ENCODE measurements at regions not wholly inside any gene's neighbourhood (a gene's known extent, or its start where the extent isn't known, plus 50 kb on each side); places are given as distances from the start of the nearest gene placed in this dataset.
"Not testable (repeated sequence)": the region's sequence is repeated elsewhere in the genome, so short reads cannot be mapped to it uniquely, and the experiment has no call there.

DNA sequence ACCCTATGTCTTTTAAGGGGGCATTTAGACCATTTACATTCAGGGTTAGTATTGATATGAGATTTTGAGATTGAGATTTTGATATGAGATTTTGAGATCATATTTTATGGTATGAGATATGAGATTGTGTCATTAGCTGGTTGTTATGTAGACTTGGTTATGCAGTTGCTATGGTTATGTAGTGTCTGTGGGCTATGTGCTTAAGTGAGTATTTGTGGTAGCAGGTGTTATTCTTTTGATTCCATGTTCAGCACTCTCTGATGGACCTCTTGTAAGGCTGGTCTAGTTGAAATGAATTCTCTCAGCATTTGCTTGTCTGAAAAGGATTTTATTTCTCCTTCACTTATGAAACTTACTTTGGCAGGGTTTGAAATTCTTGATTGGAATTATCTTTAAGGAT, 225.4 kb downstream of the SATB1 start:
- FAIRE-seq, result no peak
- TF ChIP-seq, protein P1, sequence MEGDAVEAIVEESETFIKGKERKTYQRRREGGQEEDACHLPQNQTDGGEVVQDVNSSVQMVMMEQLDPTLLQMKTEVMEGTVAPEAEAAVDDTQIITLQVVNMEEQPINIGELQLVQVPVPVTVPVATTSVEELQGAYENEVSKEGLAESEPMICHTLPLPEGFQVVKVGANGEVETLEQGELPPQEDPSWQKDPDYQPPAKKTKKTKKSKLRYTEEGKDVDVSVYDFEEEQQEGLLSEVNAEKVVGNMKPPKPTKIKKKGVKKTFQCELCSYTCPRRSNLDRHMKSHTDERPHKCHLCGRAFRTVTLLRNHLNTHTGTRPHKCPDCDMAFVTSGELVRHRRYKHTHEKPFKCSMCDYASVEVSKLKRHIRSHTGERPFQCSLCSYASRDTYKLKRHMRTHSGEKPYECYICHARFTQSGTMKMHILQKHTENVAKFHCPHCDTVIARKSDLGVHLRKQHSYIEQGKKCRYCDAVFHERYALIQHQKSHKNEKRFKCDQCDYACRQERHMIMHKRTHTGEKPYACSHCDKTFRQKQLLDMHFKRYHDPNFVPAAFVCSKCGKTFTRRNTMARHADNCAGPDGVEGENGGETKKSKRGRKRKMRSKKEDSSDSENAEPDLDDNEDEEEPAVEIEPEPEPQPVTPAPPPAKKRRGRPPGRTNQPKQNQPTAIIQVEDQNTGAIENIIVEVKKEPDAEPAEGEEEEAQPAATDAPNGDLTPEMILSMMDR (IDR thresholded peaks at IDR 0.05; ENCODE audit: insufficient read depth, missing control alignments), result no peak
- no peak for DNase-seq (ENCODE audit: insufficient read length, low spot score)

DNA sequence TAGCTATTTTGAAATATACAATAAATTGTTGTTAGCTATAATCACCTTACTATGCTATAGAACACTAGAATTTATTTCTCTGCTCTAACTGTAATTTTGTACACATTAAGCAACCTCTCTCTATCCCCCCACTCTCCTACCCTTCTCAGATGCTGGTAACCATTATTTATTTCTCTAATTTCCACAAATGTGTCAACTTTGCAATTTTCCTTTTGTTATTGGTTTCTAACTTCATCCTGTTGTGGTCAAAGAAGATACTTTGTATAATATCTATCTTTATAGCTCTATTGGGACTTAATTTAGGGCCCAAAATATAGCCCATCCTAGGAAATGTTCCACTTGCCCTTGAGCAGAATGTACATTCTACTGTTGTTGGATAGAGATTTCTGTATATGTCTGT, 229.3 kb downstream of the SATB1 start:
- TF ChIP-seq, protein P1 (IDR thresholded peaks at IDR 0.05; ENCODE audit: insufficient read depth, missing control alignments), result no peak
- no peak for DNase-seq (ENCODE audit: insufficient read length, low spot score)
- no peak for FAIRE-seq

DNA sequence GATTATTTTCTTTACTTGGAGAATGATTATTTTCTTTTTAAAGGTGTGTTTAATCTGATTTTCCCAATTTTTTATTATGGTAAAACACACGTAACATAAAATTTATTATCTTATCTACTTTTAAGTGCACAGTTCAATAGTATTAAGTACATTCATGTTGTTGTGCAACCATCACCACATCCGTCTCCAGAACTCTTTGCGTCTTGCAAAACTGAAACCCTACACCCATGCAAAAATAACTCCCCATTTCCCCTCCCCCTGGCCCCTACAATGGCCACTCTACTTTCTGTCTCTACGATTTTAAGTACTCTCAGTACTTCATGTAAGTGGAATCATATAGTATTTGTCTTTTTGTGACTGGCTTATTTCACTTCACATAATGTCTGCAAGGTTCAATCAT, 230.7 kb downstream of the SATB1 start:
- FAIRE-seq (no peak), DNase-seq (ENCODE audit: insufficient read length, low spot score) (no peak)
- TF ChIP-seq, protein P1 (IDR thresholded peaks at IDR 0.05; ENCODE audit: insufficient read depth, missing control alignments), result no peak

DNA sequence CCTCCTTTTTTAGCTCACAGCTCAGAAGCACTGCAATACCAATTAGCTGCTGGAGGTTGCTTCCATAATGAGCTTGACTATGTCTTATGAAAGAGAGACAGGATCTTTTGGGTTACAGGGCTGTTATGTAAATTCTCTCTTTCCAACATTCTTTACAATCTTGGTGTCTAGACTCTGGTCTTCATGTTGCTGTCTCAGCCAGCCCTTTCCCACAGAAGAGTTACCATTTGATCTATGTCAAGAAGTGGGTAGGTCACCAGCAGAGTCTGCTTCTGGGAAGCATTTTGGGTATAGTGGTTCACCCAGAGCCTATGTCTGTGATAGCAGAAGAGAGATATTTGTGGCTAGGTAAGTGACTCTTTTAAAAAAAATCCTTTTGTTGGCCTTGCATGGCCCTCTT, 234.5 kb downstream of the SATB1 start:
- FAIRE-seq (no peak), DNase-seq (ENCODE audit: insufficient read length, low spot score) (no peak)

DNA sequence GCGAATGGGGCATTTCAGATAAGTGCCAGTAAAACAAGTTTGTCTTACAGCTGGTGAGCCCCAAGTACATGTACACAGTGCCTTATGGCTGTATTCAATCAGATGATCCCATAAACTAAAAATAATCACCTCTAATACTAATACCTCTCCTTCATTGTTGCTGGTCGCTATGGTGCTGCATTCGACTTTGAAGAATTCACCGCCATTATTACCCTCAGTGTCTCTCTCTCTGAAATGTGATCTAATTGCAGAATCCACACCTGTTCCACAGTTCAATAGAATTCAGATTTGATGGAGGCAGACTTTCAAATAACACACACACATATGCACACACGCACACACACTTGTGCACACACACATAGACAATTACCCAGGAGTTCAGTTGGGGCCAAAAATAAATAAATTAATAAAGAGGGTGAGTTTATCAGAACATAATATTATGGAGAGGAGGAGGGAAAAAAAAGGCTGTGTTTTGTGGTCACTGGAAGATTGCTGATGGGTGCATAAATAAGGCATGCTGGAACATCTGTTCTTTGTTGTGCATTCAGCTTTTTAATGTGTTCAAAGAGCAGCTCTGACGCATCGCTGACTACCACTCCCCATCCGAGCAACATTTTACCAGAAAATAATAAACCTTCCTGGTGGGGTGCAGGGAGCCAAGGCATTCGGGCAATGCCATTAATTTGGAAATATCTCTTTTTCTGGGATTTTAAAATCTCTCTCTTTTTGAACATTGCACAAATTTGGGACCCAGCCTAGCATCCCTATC, 235.7 kb downstream of the SATB1 start:
- no peak for FAIRE-seq
- TF ChIP-seq, protein P1 (IDR thresholded peaks at IDR 0.05; ENCODE audit: insufficient read depth, missing control alignments), result no peak
- no peak for DNase-seq (ENCODE audit: insufficient read length, low spot score)

More for the DNA sequence above, 234.5 kb downstream of the SATB1 start:
- TF ChIP-seq, protein P1 (IDR thresholded peaks at IDR 0.05; ENCODE audit: insufficient read depth, missing control alignments), result no peak

DNA sequence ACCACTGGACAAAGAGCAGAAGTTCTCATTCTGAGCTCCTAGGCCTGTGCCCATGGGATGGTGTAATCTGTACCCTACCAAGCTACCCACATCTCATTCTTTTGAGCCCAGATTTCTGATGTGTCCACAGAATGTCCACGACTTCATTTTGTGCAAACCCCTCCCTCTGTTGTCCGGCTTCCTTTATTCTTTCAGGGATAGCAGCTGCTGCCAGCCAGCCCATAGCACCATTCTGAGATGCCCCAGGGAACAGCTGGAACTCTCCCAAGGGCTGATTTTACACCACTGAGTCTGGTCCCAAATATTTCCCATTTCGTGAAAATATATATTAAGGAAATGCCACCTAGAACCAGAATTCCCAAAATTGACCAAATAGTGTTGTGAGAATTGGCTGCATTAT, 236.6 kb downstream of the SATB1 start:
- FAIRE-seq (no peak), DNase-seq (ENCODE audit: insufficient read length, low spot score) (no peak)
- TF ChIP-seq, protein P1 (IDR thresholded peaks at IDR 0.05; ENCODE audit: insufficient read depth, missing control alignments), result no peak

DNA sequence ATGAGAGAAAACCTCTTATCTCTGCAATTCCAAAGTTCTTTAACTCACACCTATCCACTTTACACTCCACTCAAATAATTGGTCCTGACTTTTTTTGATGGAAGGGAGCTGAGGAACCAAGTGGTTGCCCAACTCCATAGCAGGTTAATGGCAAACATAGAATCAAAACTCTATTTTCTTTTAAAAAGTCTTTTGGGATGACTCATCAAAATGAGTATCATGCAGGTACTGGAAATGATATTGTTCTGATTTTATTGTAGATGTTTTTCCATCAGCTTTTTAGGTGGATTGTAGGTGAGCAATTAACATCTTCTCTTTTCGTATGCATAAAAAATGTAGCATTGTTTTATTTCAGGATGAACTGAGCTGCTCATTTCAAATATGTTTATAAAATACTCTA, 239.5 kb downstream of the SATB1 start:
- DNase-seq (ENCODE audit: insufficient read length, low spot score) (no peak), FAIRE-seq (no peak)
- TF ChIP-seq, protein P1 (IDR thresholded peaks at IDR 0.05; ENCODE audit: insufficient read depth, missing control alignments), result no peak

DNA sequence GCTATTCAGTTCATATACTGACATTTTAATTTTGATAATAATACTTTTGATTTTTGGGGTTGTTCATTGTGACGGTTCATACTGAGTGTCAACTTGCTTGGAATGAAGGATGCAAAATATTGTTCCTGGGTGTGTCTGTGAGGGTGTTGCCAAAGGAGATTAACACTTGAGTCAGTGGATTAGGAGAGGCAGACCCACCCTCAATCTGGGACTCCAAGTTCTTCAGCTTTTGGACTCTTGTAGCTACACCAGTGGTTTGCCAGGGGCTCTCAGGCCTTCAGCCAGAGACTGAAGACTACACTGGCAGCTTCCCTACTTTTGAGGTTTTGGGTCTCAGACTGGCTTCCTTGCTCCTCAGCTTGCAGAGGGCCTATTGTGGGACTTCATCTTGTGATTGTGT, 242.2 kb downstream of the SATB1 start:
- DNase-seq (ENCODE audit: insufficient read length, low spot score); FAIRE-seq: not testable (repeated sequence)

All from D721Med (cell line).